Nephron (organoid): ENCODE measurements at regions not wholly inside any gene's neighbourhood (a gene's known extent, or its start where the extent isn't known, plus 50 kb on each side); places are given as distances from the start of the nearest gene placed in this dataset.

ENCODE experiments used
- H3K27ac Mint-ChIP-seq, 3 experiments: 2 replicates each; pipeline ENCODE4 v1.8.0; 2020; ENCODE audit warnings: mixed read lengths in 3 of 3, mild to moderate bottlenecking in 2 of 3, moderate library complexity in 1 of 3
- H3K27me3 Mint-ChIP-seq: 2 replicates; pipeline ENCODE4 v1.8.0; 2021; ENCODE audit warnings: low read depth, mild to moderate bottlenecking, moderate library complexity, mixed read lengths
- H3K36me3 Mint-ChIP-seq: 2 replicates; pipeline ENCODE4 v1.8.0; 2020; ENCODE audit warnings: low read depth, mixed read lengths
- H3K4me1 Mint-ChIP-seq: 2 replicates; pipeline ENCODE4 v1.8.0; 2020; ENCODE audit warnings: mixed read lengths
- H3K4me3 Mint-ChIP-seq, 3 experiments: 2 replicates each; pipeline ENCODE4 v1.8.0; 2020; ENCODE audit warnings: mild to moderate bottlenecking in 3 of 3, mixed read lengths in 3 of 3, moderate library complexity in 2 of 3
- H3K9me3 Mint-ChIP-seq: 2 replicates; pipeline ENCODE4 v1.8.0; 2020; ENCODE audit warnings: mixed read lengths
- CTCF ChIP-seq, 3 experiments: fragments of 200-600 bp; sonication (generic); IDR thresholded peaks; one replicate each; pipeline ENCODE4 v1.5.0; 2021; ENCODE audit warnings: antibody characterized with exemption in 3 of 3; ENCODE audit not compliant: unreplicated experiment in 3 of 3

- TF ChIP-seq CTCF (IDR thresholded peaks at IDR 0.05; ENCODE audit: unreplicated experiment in 3 of 3), result no peak
- Mint-ChIP-seq H3K27ac (no peak overlapping the region), H3K36me3 (no peaks in the 10 kb centered on the region), H3K27me3 (peaks cover 4% of the 10 kb centered on the region), H3K4me1 (peaks cover 4% of the 10 kb centered on the region), H3K4me3 (no peak overlapping the region), H3K9me3 (no peaks in the 10 kb centered on the region)
These were observed 252.9 kb downstream of the MAT2B start for GRCh38 chr5:163758283-163758711.

- Mint-ChIP-seq H3K36me3 (no peaks in the 10 kb centered on the region), H3K9me3 (no peaks in the 10 kb centered on the region), H3K4me1 (peaks cover 4% of the 10 kb centered on the region), H3K27me3 (peaks cover 4% of the 10 kb centered on the region), H3K4me3 (no peak overlapping the region), H3K27ac (peak overlapping the region; percentile 18 to 27 (median 23))
- TF ChIP-seq CTCF (IDR thresholded peaks at IDR 0.05; ENCODE audit: unreplicated experiment in 3 of 3), result no peak
These were observed 253.7 kb downstream of the MAT2B start for GRCh38 chr5:163759000-163759704.

GRCh38 chr5:163760498-163760897 is 255.1 kb downstream of the MAT2B start:
- peak overlapping the region in 2 of 3 experiments; percentile 5 to 41 for H3K27ac Mint-ChIP-seq
- no peak for TF ChIP-seq CTCF (IDR thresholded peaks at IDR 0.05; ENCODE audit: unreplicated experiment in 3 of 3)

GRCh38 chr5:163766936-163767670 is 261.7 kb downstream of the MAT2B start:
- no peak for TF ChIP-seq CTCF (IDR thresholded peaks at IDR 0.05; ENCODE audit: unreplicated experiment in 3 of 3)
- Mint-ChIP-seq H3K9me3 (no peaks in the 10 kb centered on the region), H3K4me1 (peaks cover 14% of the 10 kb centered on the region), H3K27ac (peak overlapping the region in 2 of 3 experiments; percentile 67 to 98), H3K27me3 (no peaks in the 10 kb centered on the region), H3K4me3 (no peak overlapping the region), H3K36me3 (no peaks in the 10 kb centered on the region)

More at GRCh38 chr5:163760498-163760897, 255.1 kb downstream of the MAT2B start:
- no peaks in the 10 kb centered on the region for H3K27me3 Mint-ChIP-seq
- H3K9me3 Mint-ChIP-seq, result no peaks in the 10 kb centered on the region
- H3K4me1 Mint-ChIP-seq, result peaks cover 4% of the 10 kb centered on the region
- no peak overlapping the region for H3K4me3 Mint-ChIP-seq
- no peaks in the 10 kb centered on the region for H3K36me3 Mint-ChIP-seq

GRCh38 chr5:163770625-163771024 is 265.2 kb downstream of the MAT2B start:
- no peak overlapping the region for H3K4me3 Mint-ChIP-seq
- no peak for TF ChIP-seq CTCF (IDR thresholded peaks at IDR 0.05; ENCODE audit: unreplicated experiment in 3 of 3)
- no peaks in the 10 kb centered on the region for H3K27me3 Mint-ChIP-seq
- H3K4me1 Mint-ChIP-seq, result peaks cover 26% of the 10 kb centered on the region
- H3K27ac Mint-ChIP-seq, result peak overlapping the region in 2 of 3 experiments; percentile 27 to 78
- no peaks in the 10 kb centered on the region for H3K36me3 Mint-ChIP-seq
- H3K9me3 Mint-ChIP-seq, result no peaks in the 10 kb centered on the region
